NOMO-1 treated with dmso at 0.1 percent for 144 hours (cell line): ENCODE measurements at regions not wholly inside any gene's neighbourhood (a gene's known extent, or its start where the extent isn't known, plus 50 kb on each side); places are given as distances from the start of the nearest gene placed in this dataset.
"Not testable (repeated sequence)": the region's sequence is repeated elsewhere in the genome, so short reads cannot be mapped to it uniquely, and the experiment has no call there.

Experiments
- DNase-seq: peaks from one replicate; lab custom pipeline; 2025; ENCODE audit not compliant: unreplicated experiment; lab: John Stamatoyannopoulos, UW

DNA sequence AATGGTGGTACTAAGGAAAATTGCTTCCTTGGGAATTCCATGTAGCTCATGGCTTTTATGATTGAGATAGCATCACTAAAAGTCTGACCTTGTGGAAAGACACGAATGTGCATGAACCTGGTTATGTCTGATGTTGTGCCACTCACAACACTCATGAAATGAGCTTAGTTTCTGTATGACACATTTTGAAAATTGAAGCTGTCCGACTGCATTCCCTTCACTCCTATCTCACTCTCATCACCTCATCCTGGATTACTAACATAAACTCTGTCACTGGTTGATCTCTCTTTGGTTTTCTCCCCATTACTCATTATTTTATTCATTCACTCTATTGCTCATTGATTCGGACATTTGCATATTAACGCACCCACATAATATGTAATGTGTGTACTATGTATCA, 190.0 kb upstream of the VWC2 start:
- no peak for DNase-seq

DNA sequence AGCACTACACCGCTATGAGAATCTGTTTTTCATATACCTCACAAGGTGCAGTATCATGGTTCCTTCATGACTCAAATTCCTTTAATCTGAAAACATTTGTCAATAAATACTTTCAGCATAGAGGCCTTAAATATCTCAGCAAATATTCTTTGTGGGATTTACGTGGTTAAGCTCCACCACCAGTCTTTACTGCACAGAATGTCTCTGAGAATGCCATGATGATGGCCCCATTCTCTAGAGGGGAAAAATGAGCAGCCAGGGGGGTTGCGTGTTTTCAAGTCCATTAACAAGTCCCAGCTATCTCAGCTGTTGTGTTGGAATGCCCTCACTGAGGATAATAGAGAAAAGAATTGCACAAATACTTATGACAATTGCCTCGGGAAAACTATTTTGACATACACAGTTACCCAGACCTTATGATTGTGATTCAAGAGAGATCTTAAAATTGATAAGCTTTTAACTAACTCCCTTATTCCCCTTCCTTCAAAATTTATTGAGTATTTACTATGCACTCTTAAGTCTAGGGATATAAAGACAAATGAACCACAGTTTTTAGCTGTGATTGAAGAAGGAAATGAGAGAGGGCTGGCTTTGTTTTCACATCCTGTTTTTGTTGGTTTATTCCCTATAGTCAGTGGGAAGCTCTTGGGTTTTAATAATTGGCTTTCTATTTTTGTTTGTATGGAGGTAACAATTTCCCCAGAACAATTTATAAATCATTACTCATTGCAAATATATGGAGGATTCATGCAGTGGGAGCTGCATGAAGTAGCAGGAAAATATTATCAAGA, 176.5 kb upstream of the VWC2 start:
- peak; percentile 21 for DNase-seq

DNA sequence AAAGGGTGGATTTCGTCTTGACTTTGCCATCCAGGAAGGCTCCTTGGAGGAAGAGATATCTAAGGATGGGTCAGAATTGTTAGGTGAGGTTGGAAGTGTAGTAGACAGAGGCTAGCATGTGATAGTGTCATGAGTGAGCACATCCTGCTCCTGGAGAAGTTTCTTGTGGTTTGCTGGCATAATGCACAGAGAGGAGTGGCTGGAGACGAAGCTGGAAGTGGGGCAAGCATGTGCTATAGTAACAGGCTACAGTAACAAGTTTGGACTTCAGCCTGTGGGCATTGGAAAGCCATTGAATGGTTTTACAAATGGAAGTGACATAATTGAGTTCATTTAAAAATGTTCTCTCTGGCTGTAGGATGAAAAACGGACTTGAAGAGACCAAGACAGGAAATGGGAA, 175.6 kb upstream of the VWC2 start:
- peak; percentile 40 for DNase-seq

DNA sequence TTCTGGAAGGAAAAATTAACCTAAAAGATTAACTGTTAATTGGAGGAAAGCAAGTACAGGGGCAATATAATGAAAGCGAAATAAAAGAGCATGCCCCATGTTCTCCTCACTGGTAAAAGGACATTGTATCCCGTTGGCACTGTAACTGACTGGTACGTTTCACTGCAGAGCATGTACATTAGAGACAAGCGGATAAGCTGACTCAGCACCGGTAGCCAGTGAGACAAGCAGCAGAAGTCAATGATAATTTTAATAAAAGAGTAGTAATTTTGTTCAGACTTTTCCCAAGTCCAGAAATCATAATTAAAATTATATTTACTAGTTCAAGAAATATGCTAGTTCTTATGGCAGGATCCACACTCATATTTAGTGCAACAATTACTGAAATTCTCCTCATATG, 161.5 kb upstream of the VWC2 start:
- DNase-seq: no peak

DNA sequence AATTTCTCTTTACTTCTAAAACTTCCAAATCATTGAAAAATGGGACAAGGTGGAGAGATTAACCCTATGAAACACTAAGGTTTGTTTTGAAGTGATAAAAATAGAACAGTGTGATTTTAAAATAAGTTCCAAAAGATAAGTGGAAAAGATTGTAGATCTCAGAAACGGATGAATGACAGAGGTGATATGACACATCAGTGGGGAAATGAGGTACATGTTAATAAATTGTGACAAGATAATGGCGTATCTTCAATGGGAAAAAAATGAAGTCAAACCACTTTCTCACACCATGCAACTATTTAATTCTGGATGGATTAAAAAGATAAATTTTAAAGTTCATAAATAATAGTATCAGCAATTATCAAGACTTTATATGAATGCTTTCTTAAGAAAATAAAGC, 159.7 kb upstream of the VWC2 start:
- no peak for DNase-seq

DNA sequence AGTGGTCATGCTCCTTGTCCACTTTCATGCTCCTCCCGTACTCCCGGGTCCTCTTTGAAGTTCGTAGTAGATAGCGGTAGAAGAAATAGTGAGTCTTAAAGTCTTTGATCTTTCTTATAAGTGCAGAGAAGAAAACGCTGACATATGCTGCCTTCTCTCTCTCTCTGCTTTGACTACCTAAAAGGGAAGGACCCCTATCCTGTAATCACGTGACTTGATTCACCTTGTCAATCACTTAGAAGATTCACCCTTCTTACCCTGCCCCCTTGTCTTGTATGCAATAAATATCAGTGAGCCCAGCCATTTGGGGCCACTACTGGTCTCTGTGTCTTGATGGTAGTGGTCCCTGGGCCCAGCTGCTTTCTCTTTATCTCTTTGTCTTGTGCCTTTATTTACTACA, 158.5 kb upstream of the VWC2 start:
- not testable (repeated sequence) for DNase-seq

DNA sequence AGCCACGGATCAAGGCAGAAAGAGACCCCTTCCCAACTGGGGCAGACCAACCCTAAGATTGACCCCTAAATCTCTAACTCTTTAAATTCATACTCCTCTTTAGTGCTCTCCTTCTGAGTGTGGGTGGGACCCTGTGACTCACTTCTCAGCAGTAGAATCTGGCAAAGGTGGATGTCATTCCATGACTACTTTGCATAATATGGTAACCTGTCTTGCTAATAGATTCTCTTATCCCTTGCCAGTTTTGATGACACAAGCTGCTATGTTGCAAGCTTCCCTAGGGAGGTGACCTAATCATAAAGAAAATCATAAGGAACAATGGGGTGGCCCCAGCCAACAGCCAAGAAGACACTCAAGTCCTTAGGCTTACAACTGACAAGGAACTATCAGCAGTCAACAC, 155.4 kb upstream of the VWC2 start:
- no peak for DNase-seq

DNA sequence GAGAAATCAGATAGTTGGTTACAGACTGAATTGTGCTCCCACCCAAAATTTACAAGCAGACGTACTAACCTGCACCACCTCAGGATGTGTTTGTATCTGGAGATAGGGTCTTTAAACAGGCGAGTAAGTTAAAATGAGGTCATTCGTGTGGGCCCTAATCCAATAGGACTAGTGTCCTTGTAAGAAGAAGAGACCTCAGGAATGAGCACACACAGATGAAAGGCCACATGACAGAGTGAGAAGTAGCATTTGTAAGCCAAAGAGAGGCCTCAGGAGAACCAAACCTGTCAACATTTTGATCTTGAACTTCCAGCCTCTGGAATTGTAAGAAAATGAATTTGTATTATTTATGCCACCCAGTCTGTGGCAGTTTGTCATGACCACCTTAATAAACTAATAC, 149.5 kb upstream of the VWC2 start:
- no peak for DNase-seq

DNA sequence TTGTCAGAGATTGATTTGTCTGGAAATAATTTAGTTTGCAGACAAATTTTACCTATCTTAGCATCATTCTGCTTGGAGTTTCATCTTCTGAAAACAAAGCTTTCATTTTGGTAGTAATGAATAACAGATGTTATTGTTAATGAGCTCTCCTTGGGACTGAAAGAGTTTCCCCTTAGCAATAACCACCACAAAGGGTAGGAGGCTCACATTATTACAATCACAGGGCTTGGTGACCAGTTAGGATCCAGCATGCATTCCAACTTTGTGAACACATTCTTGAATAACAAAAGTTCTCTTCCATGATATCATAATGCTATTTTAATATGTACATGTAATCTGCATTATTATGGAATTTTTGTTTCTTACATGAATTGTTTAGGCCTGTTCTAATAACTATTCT, 148.8 kb upstream of the VWC2 start:
- DNase-seq: no peak

DNA sequence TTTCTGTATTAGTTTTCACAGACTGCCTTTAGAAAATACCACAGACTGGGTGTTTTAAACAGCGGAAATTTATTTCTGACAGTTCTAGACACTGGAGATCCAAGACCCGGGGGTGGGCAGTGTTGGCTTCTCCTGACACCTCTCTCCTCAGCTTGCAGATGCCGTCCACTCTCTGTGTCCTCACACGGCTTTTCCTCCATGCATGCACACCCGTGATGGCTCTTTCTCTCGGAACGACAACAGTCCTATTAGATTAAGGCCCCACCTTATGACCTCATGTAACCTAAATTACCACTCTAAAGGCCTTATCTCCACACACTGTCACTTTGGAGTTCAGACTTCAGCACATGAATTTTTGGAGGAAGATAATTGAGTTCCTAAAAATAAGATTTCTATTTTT, 142.9 kb upstream of the VWC2 start:
- DNase-seq: no peak

DNA sequence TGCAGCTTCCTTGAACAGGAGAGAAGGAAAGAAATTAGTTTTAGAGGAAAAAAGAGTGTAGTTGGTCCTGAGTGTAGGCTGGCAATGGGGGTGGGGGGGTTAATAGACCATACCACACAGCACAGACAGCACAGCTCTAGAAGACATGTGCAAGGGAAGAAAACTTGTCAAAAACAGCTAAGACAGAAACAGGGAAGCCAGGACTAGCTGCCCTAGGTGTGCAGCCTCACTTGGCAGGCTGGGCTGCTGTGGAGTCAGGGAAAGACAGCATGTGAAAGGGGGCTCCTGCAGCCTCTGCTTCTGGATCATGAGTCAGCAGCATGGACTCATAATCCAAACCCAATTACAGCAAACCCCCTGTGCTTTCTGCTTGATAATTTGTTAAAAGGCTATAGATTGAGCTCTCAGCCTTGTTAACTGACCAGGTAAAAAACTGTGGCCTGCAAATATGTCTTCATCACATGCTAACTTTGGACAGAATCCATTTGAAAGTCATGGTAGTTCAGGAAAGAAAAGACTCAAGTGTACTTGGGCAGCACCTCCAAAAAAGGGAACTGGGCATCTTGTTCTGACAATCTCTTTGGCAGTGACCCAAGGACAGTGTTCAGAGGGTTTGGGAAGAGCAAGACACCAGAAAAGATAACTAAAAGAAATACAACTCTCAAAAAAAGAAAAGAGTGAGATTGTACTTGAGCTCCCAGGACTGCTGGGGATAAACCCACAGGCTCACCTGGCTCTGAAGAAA, 142.2 kb upstream of the VWC2 start:
- DNase-seq: peak; percentile 36

DNA sequence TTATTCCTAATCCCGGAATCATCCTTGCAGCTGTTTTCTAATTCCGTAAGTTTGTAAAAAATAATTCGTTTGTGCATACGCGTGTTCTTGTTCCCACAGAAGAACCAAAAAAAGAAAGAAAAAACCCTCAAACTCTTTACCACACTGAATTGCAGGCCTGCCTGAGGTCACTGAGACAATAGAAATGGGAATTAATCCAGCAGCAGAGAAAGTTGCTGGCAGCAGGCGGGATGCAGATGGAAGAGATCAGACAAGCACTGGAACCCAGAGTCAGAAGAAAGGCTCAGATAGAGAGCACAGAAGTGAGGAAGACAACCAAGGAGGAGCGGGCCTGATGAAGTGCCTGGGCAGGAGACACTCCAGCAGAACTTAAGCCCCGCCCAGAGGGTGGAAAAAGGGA, 141.5 kb upstream of the VWC2 start:
- no peak for DNase-seq

DNA sequence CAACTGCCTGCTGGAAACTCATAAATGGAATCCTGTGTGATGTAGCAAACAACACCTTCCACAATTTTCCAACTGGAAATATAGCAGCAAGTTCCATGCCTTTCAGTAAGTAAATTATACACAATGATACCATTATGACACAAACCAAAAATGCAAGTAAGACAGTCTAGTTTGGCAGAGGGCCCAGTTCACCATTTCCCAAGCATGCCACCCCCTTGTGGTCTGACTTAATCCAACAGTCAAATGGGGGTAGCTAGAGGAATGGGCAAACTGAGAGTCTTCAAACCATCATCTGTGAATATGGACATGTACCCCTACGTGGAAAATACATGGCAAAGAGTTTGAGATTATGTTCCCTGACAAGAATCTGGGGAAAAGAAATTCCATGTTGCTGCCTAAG, 137.6 kb upstream of the VWC2 start:
- no peak for DNase-seq

DNA sequence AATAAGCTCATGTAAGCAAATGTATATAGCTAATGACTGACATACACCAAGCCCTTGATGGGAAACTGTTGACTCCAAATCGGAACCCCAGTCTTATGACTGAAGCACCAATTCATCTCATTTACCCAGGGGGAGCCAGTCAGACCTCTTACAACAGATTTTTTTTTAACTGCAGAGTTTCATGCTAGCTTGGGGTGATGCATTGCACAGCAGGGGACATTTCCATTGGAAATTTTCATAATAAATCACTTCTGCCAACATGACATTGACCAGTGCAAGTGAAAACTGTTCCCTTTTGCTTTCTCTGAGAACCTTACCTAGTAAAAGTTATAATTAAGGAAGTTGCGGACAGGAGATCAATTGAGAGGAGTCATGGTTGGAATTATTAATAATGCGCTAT, 137.0 kb upstream of the VWC2 start:
- no peak for DNase-seq

DNA sequence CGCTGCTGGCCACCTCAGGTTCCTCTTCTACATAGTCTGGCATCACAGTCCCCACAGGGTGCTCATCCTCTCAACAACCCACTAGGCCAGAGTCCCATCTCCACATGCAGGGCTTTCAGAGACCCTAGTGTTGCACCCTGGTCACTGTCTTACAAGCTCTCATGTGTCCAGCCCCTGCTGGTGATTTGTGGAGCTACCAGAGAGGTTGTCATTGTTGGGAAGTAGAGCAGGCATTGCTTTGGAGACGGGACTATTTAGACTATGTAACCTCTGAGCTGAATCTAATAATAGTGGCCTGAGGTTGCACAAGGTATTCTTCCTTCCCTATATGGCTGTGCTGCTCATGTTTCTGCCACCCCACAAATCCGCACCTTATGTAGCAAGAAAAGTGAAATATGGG, 135.3 kb upstream of the VWC2 start:
- peak; percentile 66 for DNase-seq

DNA sequence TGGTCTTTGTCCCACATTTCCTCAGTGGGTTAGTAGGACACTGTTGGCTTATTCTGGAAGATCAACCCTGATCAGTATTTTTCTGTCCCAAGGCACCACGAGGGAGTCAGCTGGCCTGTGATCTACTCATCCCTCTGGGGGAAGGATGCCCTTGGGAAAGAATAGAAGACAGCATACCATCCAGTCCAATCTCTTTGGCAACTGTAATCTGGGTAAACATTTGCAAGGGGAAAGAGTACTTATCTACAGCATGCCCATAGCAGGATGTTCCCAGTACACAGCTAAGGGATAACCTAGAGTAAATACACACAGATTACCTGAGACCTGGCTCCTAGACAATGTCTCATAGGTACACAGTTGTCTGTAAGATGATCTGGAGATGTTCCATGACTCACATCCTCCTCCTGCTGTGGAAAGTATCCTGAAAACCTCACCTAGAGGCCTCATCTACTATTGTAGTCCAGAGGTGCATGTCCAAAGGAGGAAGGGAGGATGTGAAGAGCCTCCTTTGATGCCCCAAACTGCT, 134.3 kb upstream of the VWC2 start:
- no peak for DNase-seq

DNA sequence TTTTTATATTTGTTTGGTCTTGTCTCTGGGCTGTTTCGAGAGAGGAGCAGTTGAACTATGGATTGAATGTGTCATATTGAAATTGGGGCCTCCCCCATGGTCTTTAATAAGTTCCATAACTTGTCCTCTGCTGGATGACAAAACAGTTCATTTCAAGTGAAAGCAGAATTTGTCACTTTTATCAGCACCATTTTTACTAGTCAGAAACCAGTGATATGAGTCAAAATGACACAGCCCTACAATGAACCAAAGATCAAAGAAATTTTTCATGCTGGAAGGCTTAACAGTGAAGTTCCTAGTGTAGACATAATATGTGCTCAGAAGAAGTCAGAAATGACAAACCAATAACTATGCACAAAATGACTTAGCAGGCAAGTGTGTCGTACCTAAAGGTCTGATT, 133.6 kb upstream of the VWC2 start:
- no peak for DNase-seq

DNA sequence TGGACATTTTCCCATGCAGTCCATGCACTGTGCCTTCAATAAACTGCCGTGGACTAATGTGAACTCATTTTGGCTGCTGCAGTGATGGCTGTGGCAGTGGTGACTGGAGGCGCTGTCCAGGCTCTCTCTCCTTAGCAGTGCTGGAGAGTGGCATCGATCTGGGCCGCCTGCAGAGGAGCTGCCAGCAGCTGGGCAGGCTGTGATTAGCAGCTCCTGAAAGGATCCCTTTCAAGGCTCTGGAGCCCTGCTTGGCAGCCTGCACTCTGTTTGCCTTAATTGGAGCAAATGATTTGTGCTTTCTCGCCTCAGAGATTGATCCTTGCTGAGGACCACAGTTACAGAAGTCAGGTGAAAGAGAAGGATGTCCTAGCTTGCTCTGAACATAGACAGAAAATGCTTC, 130.1 kb upstream of the VWC2 start:
- no peak for DNase-seq

DNA sequence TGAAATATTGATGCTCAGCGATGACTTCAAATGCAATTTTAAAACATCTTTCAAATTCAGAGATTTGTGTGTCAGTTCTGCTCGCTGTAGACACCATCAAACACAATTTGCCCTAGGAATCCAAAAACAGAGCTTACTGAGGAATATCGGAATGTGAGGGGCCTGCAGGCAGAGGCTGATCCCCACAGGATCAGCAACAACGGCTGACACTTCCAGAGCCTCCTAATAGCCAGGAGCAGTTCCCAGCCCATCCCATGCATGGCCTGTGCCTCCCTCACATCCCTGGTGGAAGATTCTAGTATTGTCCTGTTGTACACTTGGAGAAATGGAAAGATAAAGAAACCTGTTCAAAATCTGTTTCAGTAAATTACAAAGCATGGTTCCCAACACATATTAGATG, 129.7 kb upstream of the VWC2 start:
- no peak for DNase-seq

DNA sequence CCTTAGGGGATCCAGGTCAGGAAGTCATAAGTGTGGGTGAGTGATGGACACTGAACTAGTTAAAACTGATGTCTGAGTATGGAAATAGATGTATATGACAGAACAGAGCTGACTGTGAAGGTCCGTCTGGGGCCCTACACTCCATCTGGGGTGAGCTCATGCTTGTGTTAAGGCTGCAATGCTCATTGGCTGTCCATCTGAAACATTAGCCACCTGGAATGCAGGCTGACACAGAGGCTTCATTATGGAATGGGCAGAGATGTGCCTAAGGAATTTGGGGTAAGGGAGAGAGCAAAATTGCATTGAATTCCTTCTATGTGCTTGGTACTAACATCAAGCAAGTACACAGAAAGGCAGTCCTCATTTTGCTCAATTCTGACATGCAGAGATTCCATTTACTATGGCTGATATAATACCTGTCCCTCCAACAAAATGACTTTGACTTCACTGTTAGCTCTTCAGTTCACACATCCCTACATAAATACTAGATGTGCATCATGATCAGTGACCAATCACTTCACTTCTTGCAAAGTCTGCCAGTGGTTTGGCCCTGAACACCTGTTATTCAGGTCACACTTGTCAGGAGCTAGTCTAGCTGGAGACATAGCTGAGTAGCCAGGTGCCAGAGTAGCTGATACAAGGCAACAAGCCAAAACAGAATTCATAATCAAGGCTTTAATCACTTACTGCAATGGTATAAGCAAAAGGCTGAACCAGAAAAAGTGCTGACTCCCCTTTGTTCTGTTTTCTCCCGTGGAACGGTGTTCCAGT, 128.9 kb upstream of the VWC2 start:
- DNase-seq: no peak

DNA sequence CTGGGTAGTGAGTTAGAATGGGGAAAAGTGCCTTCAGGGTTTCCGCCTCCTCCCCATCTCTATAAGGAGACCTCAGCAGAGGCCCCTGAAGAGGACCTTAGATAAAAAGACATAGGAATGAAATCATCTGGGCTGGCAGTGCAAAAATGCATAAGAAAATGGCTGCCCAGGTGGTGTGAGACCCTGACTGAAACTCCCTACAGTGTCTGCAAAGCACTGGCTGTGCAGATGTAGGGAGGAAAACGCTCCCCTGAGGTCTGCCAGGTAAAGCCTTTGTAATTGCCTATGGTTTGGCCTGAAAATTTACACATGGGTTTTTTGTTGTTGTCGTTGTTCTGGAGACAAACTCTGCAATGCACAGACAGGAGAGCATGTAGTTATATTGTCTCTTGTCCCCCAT, 128.1 kb upstream of the VWC2 start:
- no peak for DNase-seq
